SJSA1 (cell line): ENCODE measurements at regions not wholly inside any gene's neighbourhood (a gene's known extent, or its start where the extent isn't known, plus 50 kb on each side); places are given as distances from the start of the nearest gene placed in this dataset.

ENCODE experiments used
- DNase-seq, 2 experiments: peaks; one replicate each; pipeline ENCODE4 v3.0.0-alpha.2; 2015 to 2020; ENCODE audit warnings: low spot score in 2 of 2, low read depth in 1 of 2
- H3K27ac ChIP-seq: fragments of 250-450 bp; sonication (Bioruptor Pico); 2 replicates; pipeline ENCODE4 v1.5.1; 2020; ENCODE audit warnings: mild to moderate bottlenecking, moderate library complexity
- H3K27me3 ChIP-seq: fragments of 250-450 bp; sonication (Bioruptor Pico); replicated peaks from 2 replicates; pipeline ENCODE4 v1.5.1; 2020; ENCODE audit warnings: mild to moderate bottlenecking, moderate library complexity
- H3K36me3 ChIP-seq: fragments of 250-450 bp; sonication (Bioruptor Pico); 2 replicates; pipeline ENCODE4 v1.5.1; 2020; ENCODE audit warnings: mild to moderate bottlenecking
- H3K4me1 ChIP-seq: fragments of 250-450 bp; sonication (Bioruptor Pico); replicated peaks from 2 replicates; pipeline ENCODE4 v1.6.1; 2021; ENCODE audit warnings: mild to moderate bottlenecking
- H3K4me3 ChIP-seq: fragments of 250-450 bp; sonication (Bioruptor Pico); 2 replicates; pipeline ENCODE4 v1.5.1; 2020; ENCODE audit warnings: mild to moderate bottlenecking
- H3K9me3 ChIP-seq: fragments of 250-450 bp; sonication (Bioruptor Pico); replicated peaks from 2 replicates; pipeline ENCODE4 v1.5.1; 2020; ENCODE audit warnings: mild to moderate bottlenecking

DNA sequence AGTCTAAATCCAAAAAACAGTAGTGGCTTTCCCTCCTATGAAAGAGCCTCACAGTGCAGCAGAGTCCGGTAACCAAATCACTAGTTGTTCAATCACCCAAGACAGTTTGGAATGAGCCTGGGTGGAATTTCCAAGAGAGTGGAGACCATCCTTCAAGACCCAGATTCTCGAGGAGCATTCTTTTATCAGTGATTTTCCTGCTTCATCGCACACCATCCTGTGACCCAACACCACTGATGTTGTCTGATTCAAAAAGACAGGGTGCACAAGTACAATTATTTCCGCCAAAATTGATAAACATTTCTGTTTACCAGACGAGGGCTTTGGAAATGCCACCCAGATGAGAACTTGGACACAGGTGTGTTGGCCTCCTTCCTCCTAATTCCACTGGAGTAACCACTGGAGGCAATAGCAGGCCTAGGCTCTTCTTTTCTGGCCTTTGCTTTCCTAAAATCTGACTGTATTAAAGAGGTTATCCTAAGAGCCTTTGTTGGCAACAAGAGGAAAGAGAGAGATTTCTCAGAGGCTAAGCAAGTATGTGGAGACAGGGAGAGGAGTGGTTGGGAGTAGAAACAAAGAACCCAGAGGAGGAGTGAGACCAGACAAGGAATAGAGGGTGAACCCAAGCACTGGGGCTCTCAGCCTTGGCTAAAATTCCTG is 56.3 kb upstream of the S1PR3 start:
- no peak overlapping the region for H3K4me3 ChIP-seq
- H3K9me3 ChIP-seq, result no peaks in the 10 kb centered on the region
- no peak for DNase-seq
- H3K27ac ChIP-seq, result no peak overlapping the region
- no peaks in the 10 kb centered on the region for H3K27me3 ChIP-seq
- H3K36me3 ChIP-seq, result no peaks in the 10 kb centered on the region
- H3K4me1 ChIP-seq, result no peaks in the 10 kb centered on the region

DNA sequence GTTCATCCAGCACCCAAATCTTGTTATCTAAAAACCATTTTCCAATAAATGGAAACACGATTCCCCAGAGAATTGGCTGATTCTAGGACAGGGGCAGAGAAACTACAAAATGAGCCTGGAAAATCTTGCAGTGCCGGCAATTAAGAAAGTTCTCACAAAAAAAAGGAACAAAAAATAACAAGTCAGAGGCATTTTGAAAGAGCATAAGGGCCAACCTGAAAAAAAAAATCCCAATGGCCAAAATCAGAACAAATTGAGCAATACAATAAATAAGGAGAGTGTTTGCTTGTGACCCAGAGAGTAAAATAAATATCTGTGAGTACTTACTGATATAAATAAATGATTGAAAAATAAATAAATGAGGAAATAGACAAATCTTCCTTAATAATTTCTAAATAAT is 55.1 kb upstream of the S1PR3 start:
- H3K27ac ChIP-seq, result no peak overlapping the region
- H3K9me3 ChIP-seq, result no peaks in the 10 kb centered on the region
- H3K4me3 ChIP-seq, result no peak overlapping the region
- no peaks in the 10 kb centered on the region for H3K36me3 ChIP-seq
- no peak for DNase-seq
- no peaks in the 10 kb centered on the region for H3K4me1 ChIP-seq
- no peaks in the 10 kb centered on the region for H3K27me3 ChIP-seq

DNA sequence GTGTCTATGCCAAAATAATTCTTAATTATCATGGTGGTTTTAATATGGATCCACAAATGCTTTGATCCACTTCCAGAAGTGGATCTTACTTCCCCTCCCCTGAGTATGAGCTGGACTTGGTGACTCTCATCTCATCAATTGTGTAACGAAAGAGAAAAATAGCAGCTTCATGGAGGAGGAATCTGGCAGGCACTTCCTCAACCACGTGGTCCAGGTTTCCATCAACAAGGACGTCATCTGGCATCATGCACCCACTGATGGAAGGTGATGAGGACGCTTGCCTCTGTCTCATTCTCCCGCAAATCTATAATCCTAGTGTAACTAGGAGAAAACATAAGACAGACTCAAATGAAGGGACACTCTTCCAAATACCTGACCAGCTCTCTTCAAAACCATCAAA is 54.6 kb upstream of the S1PR3 start:
- Histone ChIP-seq H3K4me1 (no peaks in the 10 kb centered on the region), H3K4me3 (no peak overlapping the region), H3K36me3 (no peaks in the 10 kb centered on the region), H3K27me3 (no peaks in the 10 kb centered on the region), H3K9me3 (no peaks in the 10 kb centered on the region), H3K27ac (no peak overlapping the region)
- no peak for DNase-seq

DNA sequence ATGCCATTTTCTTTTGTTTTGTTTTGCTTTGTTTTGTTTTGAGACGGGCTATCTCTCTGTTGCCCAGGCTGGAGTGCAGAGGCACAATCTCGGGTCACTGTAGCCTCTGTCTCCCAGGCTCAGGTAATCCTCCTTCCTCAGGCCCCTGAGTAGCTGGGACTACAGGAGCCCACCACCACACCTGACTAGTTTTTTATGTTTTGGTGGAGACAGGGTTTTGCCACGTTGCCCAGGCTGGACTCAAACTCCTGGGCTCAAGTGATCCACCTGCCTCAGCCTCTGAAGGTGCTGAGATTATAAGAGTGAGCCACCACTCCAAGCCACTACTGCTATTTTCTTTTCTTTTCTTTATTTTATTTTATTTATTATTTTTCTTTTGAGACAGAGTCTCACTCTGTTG is 54.0 kb upstream of the S1PR3 start:
- H3K9me3 ChIP-seq, result no peaks in the 10 kb centered on the region
- H3K27ac ChIP-seq, result no peak overlapping the region
- no peak overlapping the region for H3K4me3 ChIP-seq
- no peaks in the 10 kb centered on the region for H3K4me1 ChIP-seq
- DNase-seq, result no peak
- H3K27me3 ChIP-seq, result no peaks in the 10 kb centered on the region
- H3K36me3 ChIP-seq, result no peaks in the 10 kb centered on the region

DNA sequence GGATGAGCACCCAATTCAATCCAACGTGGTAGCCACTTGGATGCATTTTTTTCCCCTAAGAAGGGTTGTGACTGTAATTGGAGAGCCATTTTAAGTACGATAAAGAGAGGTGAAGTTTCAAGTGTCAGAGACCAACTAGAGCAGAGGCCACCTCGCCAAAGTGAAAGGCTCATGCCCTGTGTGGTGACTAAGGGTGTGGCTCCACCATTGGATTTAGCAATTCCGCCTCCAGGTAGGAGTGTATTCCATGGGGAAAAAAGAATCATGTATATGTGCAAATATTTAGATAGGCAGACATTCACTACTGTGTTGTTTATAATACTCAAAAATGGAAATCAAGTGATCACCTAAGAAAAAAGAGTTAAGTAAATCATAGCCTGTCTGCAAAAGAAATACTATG is 53.1 kb upstream of the S1PR3 start:
- Histone ChIP-seq H3K4me1 (no peaks in the 10 kb centered on the region), H3K36me3 (no peaks in the 10 kb centered on the region), H3K4me3 (no peak overlapping the region), H3K27me3 (no peaks in the 10 kb centered on the region), H3K27ac (no peak overlapping the region), H3K9me3 (no peaks in the 10 kb centered on the region)
- no peak for DNase-seq
